Thyroid gland (tissue), 4 donors: ENCODE measurements at regions not wholly inside any gene's neighbourhood (a gene's known extent, or its start where the extent isn't known, plus 50 kb on each side); places are given as distances from the start of the nearest gene placed in this dataset.

ENCODE experiments used
- CTCF ChIP-seq, 6 experiments: fragments of 200-600 bp in 3 of 6; fragments of 450-650 bp in 3 of 6; sonication (generic) in 3 of 6; IDR thresholded peaks; one replicate each; pipeline ENCODE4 v1.5.1; 2016 to 2019; ENCODE audit warnings: antibody characterized with exemption in 6 of 6, mild to moderate bottlenecking in 2 of 6, inconsistent platforms in 1 of 6, moderate library complexity in 1 of 6
- POLR2A ChIP-seq, 2 donors: fragments of 450-650 bp; IDR thresholded peaks; one replicate each; pipeline ENCODE4 v1.6.1; 2017; ENCODE audit warnings: antibody characterized with exemption in 2 of 2, mild to moderate bottlenecking in 2 of 2, moderate library complexity in 1 of 2

- no peak for TF ChIP-seq POLR2A (IDR thresholded peaks at IDR 0.05)
- no peak for TF ChIP-seq CTCF (IDR thresholded peaks at IDR 0.05)
Observed at GRCh38 chr10:33791272-33791660, 456.8 kb upstream of the NRP1 start.
